Hematopoietic multipotent progenitor cell treated with erythropoietin and hydrocortisone succinate and interleukin-3 and kit ligand, for 17 days (in vitro differentiated cells): ENCODE measurements at regions not wholly inside any gene's neighbourhood (a gene's known extent, or its start where the extent isn't known, plus 50 kb on each side); places are given as distances from the start of the nearest gene placed in this dataset.

Experiments used
- DNase-seq: peaks from one replicate; pipeline ENCODE4 v3.0.0-alpha.2; 2015; ENCODE audit warnings: low spot score

DNA sequence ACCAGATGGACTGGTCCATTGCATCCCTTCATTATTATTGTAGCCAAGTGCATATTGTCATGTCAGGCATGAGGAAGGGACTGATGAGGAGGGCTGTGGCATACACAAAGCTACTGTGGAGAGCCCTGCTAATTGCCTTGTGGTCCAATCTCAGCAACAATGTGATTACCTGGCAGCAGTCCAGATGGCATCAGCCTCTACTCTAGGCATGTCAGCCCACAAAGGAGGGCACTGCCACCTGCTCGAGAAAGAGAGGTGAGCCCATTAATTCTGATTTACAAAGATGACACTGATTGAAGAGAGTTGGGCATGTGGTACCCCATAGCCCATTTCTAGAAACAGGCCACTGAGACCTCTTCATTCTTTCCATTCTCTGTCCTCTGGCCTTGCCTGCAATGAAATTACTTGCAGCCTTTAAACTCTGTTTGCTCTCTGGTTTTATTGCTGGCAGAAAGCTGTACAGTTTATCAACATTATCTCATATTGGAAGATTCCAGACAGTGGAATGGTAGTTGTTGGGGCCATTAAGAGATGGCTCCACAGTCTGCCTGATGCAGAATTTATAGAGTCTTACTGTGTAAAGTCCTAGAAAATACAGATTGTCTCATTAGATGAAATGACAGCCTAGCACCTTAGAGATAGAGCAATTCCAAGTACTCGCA, 307.7 kb downstream of the ARPP21 start:
- DNase-seq, result no peak

DNA sequence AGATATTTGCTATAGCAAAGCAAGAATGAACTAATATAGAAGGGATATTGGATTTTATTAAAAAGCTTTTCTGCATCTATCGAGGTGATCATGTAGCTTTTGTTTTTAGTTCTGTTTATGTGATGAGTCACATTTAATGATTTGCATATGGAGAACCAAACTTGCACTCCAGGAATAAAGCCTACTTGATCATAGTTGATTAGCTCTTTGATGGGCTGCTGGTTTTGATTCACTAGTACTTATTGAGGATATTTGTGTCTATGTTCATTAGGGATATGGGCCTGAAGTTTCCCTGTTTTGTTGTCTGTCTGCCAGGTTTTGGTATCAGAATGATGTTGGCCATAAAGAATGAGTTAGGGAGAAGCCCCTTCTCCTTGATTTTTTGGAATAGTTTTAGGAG, 310.7 kb downstream of the ARPP21 start:
- no peak for DNase-seq

DNA sequence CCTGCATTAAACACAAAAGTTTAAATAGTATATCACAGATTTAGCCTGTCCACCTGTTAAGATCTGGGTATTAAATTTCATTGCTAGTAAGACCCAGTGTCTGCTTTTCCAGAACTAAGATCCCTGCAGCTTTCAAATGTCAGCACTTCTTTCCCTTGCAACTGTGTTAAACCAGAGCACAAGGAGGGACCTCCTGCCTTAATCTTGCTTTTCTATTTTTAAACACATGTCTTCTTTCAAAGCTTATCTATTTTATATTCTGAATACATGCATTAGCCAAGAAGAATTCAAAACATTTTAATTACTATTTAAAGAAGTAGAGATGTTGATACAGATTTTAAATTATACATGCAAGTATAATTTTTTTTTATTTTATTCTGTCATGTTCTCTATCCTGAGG, 315.1 kb downstream of the ARPP21 start:
- DNase-seq, result no peak

DNA sequence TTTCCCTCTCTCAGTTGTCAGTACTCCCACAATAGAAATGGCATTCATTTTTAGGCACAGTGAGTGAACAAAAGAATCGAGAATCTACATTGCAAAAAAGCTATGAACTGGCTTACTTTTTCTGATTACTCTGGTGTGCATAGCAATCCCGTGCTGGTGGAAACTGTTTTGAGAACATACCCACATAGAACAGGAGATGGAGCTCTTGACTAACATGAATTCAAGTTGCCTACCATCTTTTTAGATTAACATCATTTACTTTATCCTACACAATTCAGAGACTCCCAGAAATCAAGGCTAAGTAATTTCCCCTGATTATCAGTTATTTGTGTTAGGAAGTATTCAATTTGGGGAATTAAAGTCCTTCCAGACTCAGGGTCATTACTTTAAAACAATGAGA, 326.6 kb downstream of the ARPP21 start:
- DNase-seq, result no peak

DNA sequence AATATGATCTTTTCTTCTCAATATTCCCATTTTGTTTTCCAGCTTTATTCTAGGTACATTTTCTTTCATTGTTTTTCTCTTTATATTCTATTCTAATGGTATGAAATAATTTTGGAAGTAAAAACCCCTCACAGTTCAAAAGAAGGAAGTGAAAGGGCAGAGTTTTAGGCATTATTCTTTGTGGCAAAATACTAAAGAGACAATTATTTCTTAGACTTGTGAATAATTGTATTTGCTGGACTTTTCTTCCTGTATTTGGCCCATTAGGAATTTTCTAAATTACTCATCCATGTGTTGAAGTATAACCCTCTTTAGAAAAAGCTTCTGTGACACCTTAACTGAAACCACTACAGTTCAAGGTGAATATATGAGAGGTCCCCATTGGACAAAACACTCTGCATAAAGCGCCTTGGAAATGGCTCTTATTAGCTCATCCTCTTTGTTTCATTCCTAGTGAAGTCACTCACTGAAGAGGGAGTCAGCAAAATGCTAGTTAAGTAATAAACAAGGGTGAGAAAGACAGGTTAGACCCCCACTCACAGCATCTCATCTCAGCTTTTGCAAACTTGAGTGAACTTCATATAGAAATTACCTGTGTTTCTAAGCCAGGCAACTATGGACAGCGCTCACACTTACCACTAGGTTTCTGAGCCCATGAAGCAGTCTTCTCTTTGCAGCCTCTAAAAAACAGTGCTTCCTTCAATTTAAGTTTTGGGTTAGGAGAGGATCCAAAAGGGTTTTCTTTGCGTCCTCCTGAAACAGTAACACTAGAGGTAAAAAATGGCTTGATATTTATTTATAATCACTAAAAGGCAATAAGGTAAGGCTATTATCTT, 327.5 kb downstream of the ARPP21 start:
- DNase-seq, result no peak

DNA sequence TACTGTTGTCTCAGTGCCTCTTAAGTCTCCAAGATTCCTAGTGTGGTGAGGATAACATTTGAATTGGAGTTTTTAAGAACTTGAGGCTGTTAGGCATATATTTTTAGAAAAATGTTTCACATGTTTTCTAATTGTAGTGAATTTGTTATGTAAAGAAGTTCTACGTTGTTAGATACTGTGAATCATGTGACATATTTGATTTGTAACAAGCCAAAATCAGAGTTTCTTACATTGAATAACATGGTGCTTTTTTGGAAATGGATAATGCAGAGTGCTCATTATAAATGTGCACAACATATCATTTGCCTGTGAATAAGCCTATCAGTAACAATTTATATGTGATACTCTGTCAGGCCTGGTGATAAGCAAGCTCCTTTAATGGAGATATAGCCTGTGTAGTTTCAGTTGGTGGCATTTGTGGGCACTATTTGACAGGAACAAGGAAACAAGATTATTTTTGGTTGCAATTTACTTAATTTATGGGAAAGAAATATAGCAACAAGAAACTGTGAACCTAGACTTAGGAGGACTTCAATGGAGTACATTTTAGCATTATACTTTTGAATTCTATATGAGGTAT, 328.8 kb downstream of the ARPP21 start:
- no peak for DNase-seq

DNA sequence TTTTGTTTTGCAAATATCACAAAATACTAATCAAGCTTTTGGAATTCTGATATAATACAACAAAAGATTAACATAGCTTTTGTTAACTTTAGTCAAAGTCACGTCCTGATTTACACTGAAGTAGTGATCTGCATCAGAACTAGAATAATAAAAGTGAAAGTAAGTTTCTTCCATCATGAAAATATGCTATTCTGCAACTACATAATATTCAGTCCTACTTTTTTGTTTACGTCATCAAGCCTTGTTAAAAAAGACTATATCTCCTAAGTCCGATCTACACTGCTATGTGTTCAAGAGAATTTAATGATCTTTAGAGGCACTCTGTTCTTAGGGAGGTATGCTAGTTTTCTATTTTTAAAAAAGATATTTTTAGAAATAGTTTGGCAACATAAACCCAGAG, 330.1 kb downstream of the ARPP21 start:
- DNase-seq, result no peak

DNA sequence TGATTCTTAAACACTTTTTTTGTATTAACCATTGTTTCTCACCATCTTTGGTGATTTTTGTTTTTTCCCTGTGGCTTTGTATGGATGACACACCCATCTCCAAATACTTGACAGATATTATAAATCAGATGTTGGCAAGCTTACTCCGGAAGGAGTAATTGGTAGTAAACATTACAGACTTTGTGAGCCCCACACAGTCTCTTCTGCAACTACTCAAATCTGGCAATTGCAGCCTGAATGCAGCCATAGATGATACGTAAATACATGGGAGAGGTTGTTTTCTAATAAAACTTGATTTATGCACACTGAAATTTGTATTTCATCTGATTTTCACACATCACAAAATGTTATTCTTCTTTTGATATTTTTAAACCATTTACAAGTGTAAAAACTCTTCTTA, 331.5 kb downstream of the ARPP21 start:
- DNase-seq, result no peak

DNA sequence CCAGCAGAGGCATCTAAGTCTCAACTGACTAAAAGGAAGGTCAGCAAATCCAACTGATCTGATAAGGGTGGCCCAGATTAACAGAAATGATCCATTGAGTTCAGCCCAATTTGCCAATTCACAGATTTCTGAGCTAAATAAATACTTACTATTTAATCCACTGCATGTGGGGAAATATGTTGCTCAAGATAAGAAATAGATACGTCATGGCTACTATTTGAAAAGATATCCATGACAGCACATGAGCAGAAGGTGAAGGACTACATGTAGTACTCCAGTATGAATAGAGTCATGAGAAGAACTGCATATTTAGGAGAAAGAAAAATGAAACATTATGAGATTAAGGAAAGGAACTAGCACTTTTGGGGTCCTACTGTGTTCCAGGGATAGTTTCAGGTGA, 332.4 kb downstream of the ARPP21 start:
- no peak for DNase-seq

DNA sequence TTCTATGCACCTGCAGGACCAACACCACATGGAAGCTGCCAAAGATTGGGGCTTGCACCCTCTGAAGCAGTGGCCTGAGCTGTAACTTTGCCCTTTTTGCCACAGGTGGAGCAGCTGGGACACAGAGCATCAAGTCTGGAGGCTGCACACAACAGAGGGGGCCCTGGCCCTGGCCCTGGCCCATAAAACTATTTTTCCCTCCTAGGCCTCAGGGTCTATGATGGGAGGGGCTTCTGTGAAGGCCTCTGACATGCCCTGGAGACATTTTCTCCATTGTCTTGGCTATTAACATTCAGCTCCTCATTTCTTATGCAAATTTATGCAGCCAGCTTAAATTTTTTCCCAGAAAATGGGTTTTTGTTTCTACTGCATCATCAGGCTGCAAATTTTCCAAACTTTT, 335.5 kb downstream of the ARPP21 start:
- DNase-seq, result no peak

DNA sequence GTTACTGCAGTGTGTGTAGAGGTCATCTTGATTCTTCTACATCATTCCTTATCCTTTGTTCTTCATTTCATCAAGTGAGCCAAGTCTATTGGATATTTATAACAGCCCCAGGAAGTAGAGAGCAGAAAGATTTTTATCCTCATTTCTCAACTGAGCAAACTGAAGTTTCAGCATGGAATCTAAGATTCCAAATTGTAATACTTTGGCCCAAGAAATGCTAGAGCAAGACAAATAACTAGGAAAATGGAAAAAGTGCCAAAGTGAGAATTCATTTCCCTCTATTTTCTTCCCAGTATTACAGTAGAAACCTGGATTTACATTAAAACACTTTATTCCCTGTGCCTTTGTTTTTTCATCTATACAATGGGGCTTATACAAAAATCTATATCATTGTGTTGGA, 346.8 kb downstream of the ARPP21 start:
- no peak for DNase-seq

DNA sequence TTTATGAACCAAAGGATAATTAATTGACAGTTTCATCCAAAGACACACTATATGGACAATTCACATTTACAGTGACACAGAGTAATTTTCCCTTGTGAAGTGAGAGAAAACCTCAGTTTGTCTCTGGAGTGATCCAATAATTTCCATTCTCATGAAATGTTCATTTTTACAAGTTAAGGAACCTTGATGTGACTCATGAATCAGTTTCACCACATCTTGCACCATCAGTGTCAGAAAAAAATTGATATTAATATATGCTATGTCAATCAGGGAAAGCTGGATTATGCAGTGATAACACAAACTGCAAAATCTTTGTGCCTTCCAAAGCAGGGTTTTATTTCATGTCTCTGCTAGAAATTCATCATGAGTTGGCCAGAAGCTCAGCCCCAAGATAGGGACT, 348.1 kb downstream of the ARPP21 start:
- no peak for DNase-seq

DNA sequence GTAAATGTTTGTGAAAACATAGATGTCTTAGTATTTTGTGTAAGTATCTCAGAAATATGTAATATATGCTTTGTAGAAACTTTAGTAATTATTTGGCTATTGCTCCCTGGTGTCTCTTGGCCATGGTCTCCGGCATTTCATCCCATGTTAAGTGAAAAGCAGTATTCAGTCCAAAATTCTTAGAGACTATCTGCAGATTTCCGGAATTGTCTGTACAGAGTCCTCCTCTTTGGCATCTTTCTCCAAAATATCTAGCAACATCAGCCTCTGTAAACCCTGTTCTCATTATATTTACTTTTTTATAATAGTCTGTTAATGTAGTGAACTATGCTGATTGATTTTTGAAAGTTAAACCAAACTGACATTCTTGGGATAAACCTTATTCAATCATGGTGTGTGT, 352.7 kb downstream of the ARPP21 start:
- no peak for DNase-seq

DNA sequence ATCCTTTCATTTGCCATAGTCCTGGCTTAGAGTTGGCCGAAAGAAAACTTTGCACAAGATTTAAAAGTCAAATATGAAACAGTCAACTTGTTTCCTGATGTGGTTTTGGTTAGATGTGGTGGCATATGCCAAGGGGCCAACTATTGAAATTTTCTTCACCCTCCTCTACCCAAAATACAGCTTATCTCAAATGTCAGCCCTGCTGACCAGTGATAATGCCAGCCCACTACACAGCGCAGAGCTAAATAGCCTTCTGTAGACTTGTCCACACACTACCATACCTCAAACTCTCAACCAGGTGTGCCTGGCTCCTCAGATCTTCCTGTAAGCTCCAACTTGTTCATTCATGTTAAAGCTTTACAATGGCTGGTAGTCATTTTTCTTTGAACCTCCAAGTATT, 368.5 kb upstream of the STAC start:
- no peak for DNase-seq

DNA sequence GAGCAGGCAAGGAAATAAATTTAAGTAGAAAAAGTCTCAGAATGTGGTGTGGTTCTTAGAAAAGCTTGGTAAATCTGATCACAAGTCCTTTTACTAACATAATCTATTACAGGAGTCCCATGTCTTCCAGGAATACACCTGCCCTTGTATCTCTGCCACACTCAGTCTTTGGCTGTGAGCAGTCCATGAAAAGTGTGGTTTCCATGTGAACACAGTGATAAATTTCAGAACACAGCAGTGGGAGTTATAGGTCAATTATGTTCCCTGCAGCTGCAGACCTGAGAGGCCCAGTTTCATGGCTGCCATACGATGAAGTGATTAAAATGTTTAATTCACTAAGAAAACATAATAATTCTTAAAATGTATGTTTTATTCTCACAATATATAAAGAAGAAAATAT, 366.9 kb upstream of the STAC start:
- DNase-seq, result no peak

DNA sequence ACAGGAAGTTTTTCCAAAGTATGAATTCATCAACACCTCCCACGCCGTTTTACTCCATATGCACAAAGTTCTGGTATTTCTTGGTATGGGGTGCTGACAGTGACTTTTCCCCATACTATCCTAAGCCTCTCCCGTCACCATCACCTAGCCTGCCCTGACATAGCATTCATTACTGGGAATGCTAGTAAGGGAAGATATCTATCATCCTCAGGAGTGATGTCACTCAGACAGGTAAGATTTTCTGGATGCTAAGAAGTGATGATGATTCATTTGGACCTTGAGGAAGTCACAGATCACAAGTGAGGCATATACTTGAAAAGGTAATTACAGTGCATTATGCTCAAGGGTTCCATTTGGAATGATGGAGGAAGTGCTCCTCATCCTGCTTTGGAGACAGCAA, 355.1 kb upstream of the STAC start:
- no peak for DNase-seq

DNA sequence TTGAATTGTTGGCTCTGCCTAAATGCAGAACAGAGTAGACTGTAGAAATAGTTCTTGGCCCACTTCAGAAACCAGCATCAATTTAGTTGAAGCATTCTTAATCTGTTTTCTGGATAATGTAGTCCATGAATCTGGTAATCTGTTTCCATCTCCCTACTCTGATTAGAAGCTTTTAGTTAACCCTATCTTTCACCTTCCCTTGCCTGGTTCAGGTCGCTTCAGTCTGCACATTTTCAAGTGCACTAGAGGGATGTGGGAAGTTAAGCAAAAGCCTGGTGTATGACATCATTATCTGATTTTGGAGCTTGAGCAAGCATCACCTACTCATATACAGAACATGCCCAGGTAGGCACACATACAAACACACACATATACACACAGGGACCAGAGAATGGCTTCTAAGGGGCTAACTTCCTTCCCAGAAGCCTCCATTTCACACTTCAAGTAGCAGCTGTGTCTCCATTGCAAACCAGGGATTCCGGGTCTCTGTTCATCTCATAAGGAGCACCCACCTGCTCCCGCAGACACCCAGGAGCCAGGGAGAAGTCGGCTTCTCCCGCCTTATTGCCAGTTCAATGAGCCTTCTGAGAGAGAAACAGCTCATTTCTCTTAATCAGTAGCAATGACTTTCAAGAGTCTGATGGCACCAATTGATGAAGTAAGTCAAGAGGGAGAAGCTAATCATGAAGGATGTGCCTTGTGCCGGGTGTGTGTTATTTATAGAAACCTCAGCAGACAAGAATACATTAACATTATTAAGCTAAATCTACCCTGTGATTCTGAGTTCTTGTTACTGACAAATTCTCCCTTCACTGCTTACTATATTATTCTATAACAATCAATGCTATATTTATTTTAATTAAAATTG, 347.9 kb upstream of the STAC start:
- DNase-seq, result no peak

DNA sequence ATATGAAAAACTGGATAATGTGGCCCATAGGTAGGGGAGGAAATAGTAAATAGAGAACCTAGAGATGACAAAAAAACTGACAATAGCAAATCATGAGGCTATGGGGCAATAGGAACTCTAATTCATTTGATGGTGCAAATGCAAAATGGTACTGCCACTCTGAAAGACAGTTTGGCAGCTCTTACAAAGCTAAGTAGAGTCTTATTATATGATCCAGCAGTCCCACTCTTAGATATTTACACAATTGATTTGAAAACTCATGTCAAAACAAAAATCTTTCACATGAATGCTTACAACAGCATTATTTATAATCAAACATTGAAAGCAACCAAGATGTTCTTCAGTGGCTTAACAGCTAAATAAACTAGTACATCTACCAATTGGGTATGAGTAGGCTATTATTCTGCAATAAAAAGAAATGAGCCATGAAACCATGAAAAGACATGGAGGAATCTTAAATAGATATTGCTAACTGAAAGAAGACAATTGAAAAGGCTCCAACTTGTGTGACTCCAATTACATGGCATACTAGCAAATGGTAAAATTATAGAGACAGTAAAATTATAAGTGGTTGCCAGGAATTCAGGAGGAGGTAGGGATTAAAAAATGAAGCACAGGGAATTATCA, 321.8 kb upstream of the STAC start:
- no peak for DNase-seq

DNA sequence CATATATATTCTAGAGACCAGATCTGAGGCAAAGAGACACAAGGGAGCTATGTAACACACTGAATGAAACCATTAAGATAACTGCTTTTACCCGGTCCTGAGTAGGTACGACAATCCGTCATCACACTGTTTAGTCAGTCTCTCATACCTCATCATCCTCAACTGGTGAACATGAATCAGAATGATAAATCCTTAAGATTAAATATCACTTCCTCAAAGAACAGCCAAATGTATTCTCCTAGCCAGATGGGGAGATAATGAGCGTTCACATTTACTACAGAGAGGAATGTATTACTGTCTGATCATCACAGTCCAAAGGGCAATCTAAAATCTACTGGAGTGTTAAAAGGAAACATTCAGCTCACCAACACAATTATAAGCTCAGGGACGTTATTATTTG, 319.4 kb upstream of the STAC start:
- no peak for DNase-seq

DNA sequence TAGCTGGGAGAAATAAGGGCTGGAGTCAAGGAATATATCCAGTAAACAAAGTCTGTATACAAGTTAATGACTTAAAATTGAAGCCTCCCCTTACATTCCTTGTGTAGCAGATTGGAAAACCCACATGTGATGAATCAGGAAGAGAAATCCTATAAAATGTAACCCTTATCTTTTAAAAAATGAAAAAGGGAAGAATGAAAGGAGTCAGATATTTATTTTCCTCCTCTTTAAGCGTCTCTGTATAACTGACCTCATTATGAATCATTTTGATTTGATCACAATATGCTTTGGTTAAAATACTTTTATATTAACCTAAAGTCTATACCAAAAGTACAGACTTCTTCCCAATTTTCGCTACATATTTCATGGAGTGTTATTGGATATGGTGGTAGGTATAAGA, 316.3 kb upstream of the STAC start:
- no peak for DNase-seq

DNA sequence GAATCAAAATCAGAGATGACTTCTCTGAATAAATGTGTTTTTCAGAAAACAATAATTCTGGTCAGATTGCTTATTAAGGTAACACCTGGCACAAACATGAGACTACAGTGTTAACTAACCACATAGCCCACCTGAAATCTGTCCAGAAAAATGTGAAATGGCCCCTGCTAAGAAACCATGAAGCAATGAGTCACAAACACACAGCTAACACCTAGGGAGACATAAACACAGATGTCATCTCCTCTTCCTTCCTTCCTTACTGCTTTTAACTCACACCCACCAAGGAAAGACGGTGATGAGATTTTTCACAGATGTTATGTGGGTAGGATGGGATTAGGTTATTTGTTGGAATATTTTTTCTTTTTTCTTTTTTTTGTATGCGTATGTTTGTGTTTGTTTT, 315.0 kb upstream of the STAC start:
- no peak for DNase-seq

DNA sequence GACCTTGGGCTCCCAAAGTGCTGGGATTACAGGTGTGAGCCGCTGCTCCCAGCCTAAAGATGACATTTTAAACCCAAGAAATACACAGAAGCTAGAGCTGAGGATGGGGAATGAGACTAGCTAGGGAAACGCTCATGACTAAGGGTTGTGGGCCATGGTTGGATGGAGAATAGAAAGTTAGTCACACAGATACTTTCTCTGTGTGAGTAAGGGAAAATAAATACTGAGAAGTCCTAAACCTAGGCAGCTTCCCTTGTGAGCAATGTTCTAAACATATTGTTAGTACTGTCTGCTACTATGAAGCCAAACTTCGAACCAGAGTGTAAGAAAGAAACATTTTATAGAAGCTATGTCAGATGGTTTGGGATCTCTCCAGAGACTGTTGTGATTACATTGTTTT, 304.8 kb upstream of the STAC start:
- no peak for DNase-seq
